ENCODE measurements at regions not wholly inside any gene's neighbourhood (a gene's known extent, or its start where the extent isn't known, plus 50 kb on each side); places are given as distances from the start of the nearest gene placed in this dataset.

GRCh38 chr2:221124532-221125240 is 447.4 kb downstream of the EPHA4 start:
- no TSS peak for BruUV-seq (replicated peaks)
- CTCF ChIA-PET (ENCODE audit: low intra/inter-chr PET ratio, low total read pairs), result no interaction called here

More at GRCh38 chr2:221124532-221125240, 447.4 kb downstream of the EPHA4 start:
- no peaks in the 10 kb centered on the region for H3K36me3 ChIP-seq (replicated peaks in 1 of 2; ENCODE audit: control insufficient read depth in 1 of 2, insufficient read depth in 2 of 2, low read length in 2 of 2)
- no peak overlapping the region for H3K27ac ChIP-seq (ENCODE audit: extremely low read length, insufficient read depth, low read length)
- no peak overlapping the region for H3K4me3 ChIP-seq (replicated peaks in 1 of 3; ENCODE audit: insufficient read depth in 1 of 3, low read depth in 2 of 3, low read length in 3 of 3)
- TF ChIP-seq ZNF704 (CRISPR knock-in tag; IDR thresholded peaks at IDR 0.05; ENCODE audit: borderline replicate concordance), result no peak
- TF ChIP-seq ZNF572 (CRISPR knock-in tag; IDR thresholded peaks at IDR 0.05), result no peak
- TF ChIP-seq HIC2 (CRISPR knock-in tag; IDR thresholded peaks at IDR 0.05; ENCODE audit: low read depth), result no peak
- no peak for TF ChIP-seq ZNF891 (CRISPR knock-in tag; IDR thresholded peaks at IDR 0.05)
- H3K27me3 ChIP-seq (ENCODE audit: control insufficient read depth in 1 of 2, insufficient read depth in 2 of 2, low read length in 2 of 2), result no peaks in the 10 kb centered on the region
- 2% methylated on average over 8 of the region's 9 CpGs for WGBS (ENCODE audit: low lambda C conversion rate)
- H2AFZ ChIP-seq (ENCODE audit: low read length), result no peak overlapping the region
- H3K9ac ChIP-seq (ENCODE audit: insufficient read depth, low read depth, low read length), result no peak overlapping the region
- no peaks in the 10 kb centered on the region for H3K79me2 ChIP-seq (ENCODE audit: insufficient read depth, low read length)
- DNase-seq (ENCODE audit: low spot score) (no peak), ATAC-seq (no peak), FAIRE-seq (no peak)
- intact Hi-C loops (cut with micrococcal nuclease; ENCODE audit: unreplicated experiment), result no loop called here
- no peak overlapping the region for H3K4me2 ChIP-seq (ENCODE audit: low read depth, low read length)
- POLR2A ChIA-PET, result no interaction called here
- H4K20me1 ChIP-seq (ENCODE audit: insufficient read depth, low read length), result no peaks in the 10 kb centered on the region
- in situ Hi-C loops (cut with HindIII; ENCODE audit: extremely low pct_ligation_motif_present, low pct_unique_long_range_greater_than_20kb), result no loop called here
- H3K4me1 ChIP-seq (ENCODE audit: insufficient read depth, low read length), result no peaks in the 10 kb centered on the region
- H3K9me3 ChIP-seq (ENCODE audit: low read length), result peaks cover 18% of the 10 kb centered on the region
